H1 (cell line): ENCODE measurements at regions not wholly inside any gene's neighbourhood (a gene's known extent, or its start where the extent isn't known, plus 50 kb on each side); places are given as distances from the start of the nearest gene placed in this dataset.

Experiments
- ATF3 ChIP-seq: IDR thresholded peaks from 2 replicates; pipeline ENCODE4 v1.6.1; 2011; ENCODE audit warnings: low read depth, mild to moderate bottlenecking, low read length; ENCODE audit not compliant: insufficient read depth
- CTCF ChIP-seq, 3 experiments: IDR thresholded peaks; 1 replicate in 2 of 3; 2 replicates in 1 of 3; pipeline versions ENCODE4 v1.5.1 to v1.6.1; 2011; ENCODE audit warnings: low read length in 3 of 3, mild to moderate bottlenecking in 3 of 3, inconsistent platforms in 2 of 3, low read depth in 1 of 3, moderate library complexity in 1 of 3; ENCODE audit not compliant: insufficient read depth in 1 of 3; ENCODE audit errors: control extremely low read depth in 1 of 3
- EZH2 ChIP-seq: fragments of 200-600 bp; sonication (generic); IDR thresholded peaks from 2 replicates; pipeline ENCODE4 v1.7.1; 2012; ENCODE audit warnings: low read depth, mild to moderate bottlenecking, moderate library complexity, low read length, inconsistent platforms; ENCODE audit not compliant: severe bottlenecking
- POLR2A ChIP-seq, 2 experiments: IDR thresholded peaks; 1 replicate in 1 of 2; 2 replicates in 1 of 2; pipeline ENCODE4 v1.6.1; 2011; ENCODE audit warnings: low read depth in 2 of 2, low read length in 2 of 2, mild to moderate bottlenecking in 2 of 2; ENCODE audit errors: control extremely low read depth in 1 of 2

GRCh38 chr22:34214372-34214771 lies 294.1 kb upstream of the LARGE1 start:
- TF ChIP-seq EZH2 (no peak), CTCF (IDR thresholded peaks at IDR 0.05; ENCODE audit: control extremely low read depth in 1 of 3, insufficient read depth in 1 of 3, low read depth in 1 of 3, low read length in 3 of 3) (no peak), POLR2A (IDR thresholded peaks at IDR 0.05; ENCODE audit: control extremely low read depth in 1 of 2, low read depth in 2 of 2, low read length in 2 of 2) (no peak), ATF3 (no peak)
